ENCODE measurements at regions not wholly inside any gene's neighbourhood (a gene's known extent, or its start where the extent isn't known, plus 50 kb on each side); places are given as distances from the start of the nearest gene placed in this dataset.
A peak's percentile ranks its signal among the peaks of the same experiment; 100 is the strongest.
"Not testable (repeated sequence)": the region's sequence is repeated elsewhere in the genome, so short reads cannot be mapped to it uniquely, and the experiment has no call there.

DNA sequence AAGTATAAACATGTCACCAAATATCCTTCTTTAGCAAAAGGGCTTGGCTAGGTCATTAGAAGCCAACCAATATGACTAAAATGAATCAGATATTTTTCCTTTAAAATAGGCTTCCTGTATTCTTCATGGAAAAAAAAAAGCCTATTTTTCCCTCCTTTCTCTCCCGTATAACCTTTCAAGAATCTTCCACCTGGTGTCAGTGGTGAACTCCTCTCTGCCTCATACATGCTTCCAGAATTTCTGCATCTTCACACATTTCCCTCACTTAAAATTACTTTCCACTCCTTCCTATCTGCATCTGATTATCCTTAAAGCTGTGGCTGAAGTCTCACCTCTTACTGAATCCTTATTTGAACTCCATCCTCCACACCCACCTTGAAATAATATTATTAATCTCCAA, 116.9 kb upstream of the FANCL start:
- no peak for DNase-seq

DNA sequence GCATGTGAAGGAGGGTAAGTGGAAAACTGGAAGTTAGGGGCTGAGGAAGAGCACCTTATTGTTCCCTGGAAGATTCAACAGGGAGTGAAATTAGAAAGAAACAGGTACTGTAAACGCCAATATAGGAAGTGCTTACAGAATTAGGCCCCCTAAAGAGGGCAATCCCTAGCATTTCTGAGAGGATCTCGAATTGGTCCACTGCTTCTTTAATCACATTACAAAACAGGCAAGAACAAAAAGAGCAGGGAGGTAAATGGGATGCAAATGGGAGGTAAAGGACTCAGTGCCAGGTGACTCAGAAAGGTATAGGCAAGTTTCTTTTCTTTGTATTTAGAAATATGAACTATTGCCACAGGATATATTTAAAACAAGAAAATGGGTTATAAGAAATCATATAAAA, 116.4 kb upstream of the FANCL start:
- DNase-seq, result no peak

DNA sequence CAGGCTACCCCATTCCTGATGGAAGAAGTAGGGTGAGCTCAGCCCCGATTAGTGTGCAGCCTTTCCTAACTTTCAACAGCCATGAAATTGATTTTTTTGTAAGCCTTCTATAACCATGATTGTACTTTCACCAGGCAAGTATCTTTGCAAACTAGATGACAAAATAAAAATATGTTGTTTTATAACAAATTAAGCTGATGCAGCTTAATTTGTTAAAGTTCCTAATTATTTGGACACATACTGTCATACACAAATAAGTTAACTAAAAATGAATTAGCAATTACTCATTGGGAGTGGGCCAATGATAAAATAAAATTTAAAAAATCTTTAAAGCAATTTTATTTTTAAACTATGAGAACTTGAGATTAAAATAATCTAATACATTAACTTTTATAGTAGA, 113.1 kb upstream of the FANCL start:
- DNase-seq, result no peak

DNA sequence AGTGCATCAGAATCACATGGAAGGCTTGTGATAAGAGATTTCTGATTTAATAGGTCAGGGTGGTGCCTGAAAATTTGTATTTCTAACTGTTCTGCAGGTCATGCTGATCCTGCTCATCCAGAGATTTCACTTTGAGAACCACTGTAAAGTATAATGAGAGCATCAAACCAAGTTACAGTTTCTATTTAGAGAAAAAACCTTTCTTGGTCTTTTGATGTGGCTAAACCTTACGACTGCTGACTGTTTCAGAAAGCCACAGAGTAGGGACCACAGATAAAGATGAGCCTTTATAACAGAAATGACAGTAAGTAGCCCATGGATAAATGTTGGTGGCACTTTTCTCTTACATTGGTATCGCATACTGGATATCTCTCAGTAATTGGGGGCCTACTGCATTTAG, 109.4 kb upstream of the FANCL start:
- DNase-seq, result peak in 1 of 5 experiments; percentile 71

DNA sequence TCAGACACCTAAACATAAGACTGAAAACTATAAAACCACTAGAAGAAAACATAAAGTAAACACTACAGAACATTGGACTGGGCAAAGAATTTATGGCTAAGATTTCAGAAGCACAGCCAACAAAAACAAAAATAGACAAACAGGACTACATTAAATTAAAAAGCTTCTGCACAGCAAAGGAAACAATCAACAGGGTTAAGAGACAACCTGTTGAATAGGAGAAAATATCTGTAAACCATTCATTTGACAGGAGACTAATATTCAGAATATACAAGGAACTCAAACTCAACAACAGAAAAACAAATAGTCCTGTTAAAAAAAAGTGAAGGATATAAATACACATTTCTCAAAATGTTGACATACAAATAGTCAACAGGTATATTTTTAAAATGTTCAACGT, 106.7 kb upstream of the FANCL start:
- no peak for DNase-seq

DNA sequence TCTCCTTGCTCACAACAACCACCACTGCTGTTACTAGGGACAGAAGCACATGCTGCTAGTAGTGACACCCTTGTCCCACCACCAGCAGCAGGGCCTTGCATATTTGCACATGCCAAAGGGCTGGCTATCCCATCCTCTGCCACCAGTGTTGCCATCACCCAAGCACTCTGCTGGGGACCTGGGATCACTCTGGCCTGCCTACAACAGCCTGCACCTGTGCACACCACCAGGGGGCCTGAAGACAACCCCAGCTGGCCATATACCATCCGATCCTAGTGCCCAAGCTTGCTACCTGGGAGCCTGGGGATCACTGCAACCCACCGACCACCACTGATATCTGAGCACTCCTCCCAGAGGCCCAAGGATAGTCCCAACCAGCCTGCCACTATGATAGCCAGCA, 99.9 kb upstream of the FANCL start:
- no peak for DNase-seq

DNA sequence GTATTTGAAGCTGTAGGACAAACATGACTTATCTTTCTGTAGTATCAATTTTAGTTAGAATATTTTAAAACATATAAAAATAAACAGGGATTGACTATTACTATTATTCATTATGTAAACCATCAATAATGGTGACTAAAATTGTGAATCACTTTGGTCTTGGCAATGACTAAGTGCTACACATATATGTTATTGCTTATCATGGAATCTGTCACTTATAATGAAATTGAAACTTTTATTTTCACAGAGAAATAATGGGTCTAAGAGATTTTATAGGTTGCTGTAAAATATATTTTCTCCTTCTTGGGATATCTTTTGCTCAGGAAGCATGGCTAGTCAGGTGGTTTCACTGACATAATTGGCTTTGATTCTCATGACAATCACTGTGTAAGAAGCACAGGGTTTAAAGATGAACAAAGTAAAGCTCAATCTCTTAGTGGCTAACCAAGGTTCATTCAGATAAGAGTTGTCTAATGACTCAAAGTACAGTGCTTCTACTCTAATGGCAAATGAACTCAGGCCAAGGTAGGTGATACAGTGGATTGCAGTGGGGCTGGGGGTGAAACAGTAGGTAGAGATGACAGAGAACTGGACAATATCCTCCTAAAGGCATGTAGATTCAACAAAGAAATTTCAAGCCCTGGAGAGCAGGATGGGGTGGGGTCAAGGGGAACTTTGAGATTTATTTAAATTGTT, 98.6 kb upstream of the FANCL start:
- DNase-seq, result no peak

DNA sequence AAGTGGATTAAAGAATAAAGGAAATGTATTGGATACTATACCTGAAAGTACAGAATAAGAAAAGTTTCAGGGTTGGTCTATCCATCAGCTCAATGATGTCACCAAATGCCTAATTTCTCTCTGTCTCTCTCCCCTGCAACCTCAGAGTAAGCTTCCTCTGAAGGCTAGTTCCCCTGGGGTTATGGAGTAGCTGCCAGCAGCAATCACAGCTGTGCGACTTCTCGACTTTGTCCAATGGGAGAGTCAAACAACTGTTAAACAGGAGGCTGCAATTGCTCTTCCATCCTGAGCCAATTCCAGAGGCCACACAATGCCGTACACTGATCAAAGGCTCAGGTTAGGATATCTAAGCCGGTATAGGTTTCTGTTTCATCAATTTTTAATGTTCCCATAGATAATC, 95.3 kb upstream of the FANCL start:
- DNase-seq, result no peak

DNA sequence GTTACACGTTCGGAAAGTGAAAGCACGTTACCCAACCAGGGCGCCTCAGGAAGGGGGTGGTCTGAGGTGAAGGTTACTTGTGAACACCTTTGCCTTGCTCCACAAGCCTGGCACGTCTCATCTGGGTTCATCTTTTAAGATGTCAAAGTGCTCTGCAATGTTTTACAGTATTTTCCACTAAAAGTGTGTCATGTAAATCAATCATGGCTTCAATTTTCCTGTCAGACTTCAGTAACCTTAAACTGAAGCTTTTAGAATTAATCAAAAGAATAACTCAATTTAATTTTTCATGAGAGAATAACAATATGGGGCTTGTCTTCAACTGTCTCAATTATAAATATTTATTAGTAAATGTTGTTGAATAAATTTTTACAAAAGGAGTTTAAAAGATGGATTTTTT, 93.3 kb upstream of the FANCL start:
- DNase-seq, result no peak

DNA sequence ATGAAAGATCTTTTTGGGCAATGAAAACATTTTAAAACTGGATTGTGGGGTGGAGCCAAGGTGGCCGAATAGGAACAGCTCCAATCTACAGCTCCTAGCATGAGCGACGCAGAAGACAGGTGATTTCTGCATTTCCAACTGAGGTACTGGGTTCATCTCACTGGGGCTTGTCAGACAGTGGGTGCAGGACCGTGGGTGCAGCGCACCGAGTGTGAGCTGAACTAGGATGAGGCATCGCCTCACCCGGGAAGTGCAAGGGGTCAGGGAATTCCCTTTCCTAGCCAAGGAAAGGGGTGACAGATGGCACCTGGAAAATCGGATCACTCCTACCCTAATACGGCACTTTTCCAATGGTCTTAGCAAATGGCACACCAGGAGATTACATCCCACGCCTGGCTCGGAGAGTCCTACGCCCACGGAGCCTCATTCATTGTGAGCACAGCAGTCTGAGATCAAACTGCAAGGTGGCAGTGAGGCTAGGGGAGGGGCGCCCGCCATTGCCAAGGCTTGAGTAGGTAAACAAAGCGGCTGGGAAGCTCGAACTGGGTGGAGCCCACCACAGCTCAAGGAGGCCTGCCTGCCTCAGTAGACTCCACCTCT, 84.3 kb upstream of the FANCL start:
- DNase-seq, result not testable (repeated sequence)

DNA sequence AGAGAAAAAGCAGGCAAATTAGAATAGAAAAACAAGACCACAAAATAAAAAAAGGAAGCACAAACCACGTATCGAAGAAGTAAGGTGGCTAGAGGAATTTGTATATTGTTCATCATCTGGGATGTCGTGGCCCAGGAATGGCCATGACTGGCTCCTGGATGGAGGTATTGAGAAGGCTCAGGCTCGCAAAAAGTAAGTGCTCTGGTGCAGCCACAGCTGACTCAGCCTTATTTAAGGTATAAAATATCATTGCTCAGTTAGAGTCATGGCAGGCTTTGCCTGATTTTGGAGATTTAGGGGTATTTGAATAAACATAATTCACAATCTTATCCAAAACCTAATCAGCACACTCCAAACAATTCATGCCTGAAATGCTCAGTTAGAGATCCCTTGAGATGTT, 78.4 kb upstream of the FANCL start:
- no peak for DNase-seq

DNA sequence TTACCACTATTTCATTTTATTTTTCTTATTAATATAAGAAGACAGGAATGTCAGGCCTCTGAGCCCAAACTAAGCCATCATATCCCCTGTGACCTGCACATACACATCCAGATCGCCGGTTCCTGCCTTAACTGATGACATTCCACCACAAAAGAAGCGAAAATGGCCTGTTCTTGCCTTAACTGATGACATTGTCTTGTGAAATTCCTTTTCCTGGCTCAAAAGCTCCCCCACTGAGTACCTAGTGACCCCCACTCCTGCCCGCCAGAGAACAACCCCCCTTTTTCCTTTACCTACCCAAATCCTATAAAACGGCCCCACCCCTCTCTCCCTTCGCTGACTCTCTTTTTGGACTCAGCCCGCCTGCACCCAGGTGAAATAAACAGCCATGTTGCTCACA, 77.8 kb upstream of the FANCL start:
- DNase-seq, result not testable (repeated sequence)

DNA sequence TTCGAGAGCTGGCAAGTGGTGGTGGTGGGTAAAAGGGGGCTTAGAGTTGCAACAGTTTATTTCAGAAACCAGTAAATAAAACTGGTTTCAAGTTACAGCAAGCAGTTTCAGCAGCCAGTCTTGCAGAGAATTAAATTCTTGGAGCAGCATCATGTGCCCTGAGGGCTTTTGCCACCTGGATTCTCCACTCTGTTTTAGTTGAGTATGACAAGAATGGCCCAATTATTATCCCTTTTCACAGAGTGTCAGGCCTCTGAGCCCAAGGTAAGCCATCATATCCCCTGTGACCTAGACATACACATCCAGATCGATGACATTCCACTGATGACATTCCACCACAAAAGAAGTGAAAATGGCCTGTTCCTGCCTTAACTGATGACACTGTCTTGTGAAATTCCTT, 72.8 kb upstream of the FANCL start:
- no peak for DNase-seq

DNA sequence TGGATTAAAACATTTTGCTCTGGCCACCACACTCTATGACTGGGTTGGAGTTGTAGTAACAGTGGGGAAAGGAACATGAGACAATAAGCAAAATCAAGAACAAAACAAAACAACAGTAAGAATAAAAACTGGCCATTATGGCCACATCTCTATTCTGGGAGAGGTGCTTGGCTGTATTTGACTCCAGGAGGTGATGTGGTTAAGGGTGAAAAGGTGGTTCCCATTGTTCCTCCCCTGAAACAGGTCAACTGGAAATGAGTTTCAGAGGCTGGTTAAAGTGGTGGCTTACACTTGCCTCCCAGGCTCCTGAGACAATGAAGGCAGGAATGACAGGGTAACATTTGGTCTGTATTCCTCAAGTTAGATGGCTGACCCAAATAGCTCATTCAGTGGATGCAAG, 67.3 kb upstream of the FANCL start:
- no peak for DNase-seq

DNA sequence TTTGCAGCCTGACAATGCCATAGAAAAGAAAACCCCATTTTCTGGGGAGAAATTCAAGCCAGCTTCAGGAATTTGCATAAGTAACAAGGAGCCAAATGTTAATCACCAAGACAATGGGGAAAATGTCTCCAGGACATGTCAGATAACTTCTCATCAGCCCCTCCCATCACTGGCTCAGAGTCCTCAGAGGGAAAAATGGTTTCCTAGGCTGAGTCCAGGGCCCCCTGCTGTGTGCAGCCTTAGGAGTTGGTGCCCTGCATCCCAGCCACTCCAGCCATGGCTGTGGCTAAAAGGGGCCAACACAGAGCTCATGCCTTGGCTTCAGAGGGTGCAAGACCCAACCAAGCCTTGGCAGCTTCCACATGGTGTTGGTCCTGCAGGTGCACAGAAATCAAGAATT, 63.7 kb upstream of the FANCL start:
- DNase-seq, result no peak

DNA sequence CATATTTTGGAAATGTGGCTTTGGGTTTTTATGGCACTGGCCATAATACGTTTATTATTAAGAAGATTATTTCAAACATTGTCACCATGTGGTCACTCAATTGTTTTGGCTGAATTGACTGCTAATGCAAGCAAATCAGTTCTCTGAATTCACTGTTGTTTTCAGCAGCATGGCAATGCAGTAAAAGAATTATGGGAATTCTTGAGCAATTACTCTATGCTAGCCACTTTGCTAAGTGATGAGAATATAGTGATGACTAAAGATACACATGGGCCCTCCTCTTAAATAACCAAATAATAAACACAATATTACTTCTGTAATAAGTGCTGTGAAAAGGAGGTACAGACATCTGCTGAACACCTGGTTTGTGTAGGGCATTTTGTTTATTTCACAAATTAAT, 58.0 kb upstream of the FANCL start:
- no peak for DNase-seq

DNA sequence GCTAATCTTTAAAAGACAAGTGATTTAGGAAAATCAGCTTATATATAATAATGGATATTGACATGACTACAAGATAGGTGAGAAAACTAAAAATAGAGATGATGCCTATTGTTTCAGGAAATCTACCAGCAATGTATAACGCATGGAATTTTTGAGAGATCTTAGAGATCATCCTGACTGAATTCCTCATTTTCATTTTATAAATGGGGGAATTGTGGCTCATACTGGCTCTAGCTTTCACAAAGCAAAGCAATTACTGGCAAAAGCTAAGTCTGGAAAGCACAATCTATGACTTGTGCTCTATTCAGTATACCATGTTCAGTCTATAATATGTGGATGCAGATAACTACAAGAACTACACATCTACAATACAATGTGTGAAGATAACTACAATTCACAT, 51.9 kb upstream of the FANCL start:
- no peak for DNase-seq

DNA sequence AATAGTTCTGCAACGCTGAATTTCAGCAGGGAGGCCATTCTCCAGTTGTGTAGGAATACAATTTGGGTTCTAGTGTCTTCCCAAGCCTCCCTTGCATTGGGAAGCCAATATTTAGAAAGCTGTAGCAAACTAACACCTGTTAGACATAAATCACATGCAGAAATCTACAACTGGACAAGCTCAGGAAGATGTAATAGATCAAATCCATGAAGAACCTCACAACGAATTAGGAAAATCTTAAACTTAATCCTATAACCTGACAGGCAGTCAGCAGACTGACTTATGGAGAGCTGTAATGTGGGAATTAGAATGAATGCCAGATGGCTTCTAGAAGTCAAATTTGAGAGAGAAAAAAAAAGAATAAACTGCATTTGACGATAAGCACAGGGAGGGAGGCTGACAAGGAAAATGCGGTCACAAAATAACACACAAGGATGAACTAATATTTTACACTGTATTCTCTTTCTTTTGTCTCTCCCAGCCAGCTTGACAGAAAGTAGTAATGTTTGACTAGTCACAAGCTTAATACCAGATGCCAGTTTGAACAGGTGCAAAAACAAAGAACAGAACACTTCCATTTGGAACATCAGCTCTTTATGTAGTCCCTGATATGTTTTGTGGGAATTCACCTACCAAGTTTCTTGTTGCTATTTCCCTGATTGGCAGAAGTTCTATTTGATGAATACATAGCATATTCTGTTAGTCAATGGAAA, 50.8 kb upstream of the FANCL start:
- DNase-seq, result no peak

Measured in T-helper 2 cell (primary cell).